Neural crest cell (in vitro differentiated cells): ENCODE measurements at regions not wholly inside any gene's neighbourhood (a gene's known extent, or its start where the extent isn't known, plus 50 kb on each side); places are given as distances from the start of the nearest gene placed in this dataset.

ENCODE experiments used
- DNase-seq: peaks from one replicate; pipeline ENCODE4 v3.0.0; 2021; ENCODE audit warnings: low read depth, mixed read lengths, low spot score
- H3K27ac Mint-ChIP-seq: one replicate; pipeline ENCODE4 v1.8.0; 2021; ENCODE audit warnings: mild to moderate bottlenecking, mixed read lengths; ENCODE audit not compliant: unreplicated experiment
- H3K27me3 Mint-ChIP-seq: 2 replicates; pipeline ENCODE4 v1.8.0; 2021; ENCODE audit warnings: low read depth, mild to moderate bottlenecking, mixed read lengths
- H3K36me3 Mint-ChIP-seq: 2 replicates; pipeline ENCODE4 v1.8.0; 2021; ENCODE audit warnings: low read depth, mild to moderate bottlenecking, mixed read lengths
- H3K4me1 Mint-ChIP-seq: 2 replicates; pipeline ENCODE4 v1.8.0; 2021; ENCODE audit warnings: mixed read lengths
- H3K4me3 Mint-ChIP-seq: one replicate; pipeline ENCODE4 v1.8.0; 2021; ENCODE audit warnings: mild to moderate bottlenecking, mixed read lengths
- H3K9me3 Mint-ChIP-seq: 2 replicates; pipeline ENCODE4 v1.8.0; 2021; ENCODE audit warnings: mixed read lengths
- CTCF ChIP-seq: fragments of 200-600 bp; sonication (generic); conservative IDR thresholded peaks from 2 replicates; pipeline ENCODE4 v1.5.0; 2021; ENCODE audit warnings: antibody characterized with exemption, mild to moderate bottlenecking

- Mint-ChIP-seq H3K9me3 (peaks cover 27% of the 10 kb centered on the region), H3K4me3 (no peak overlapping the region), H3K36me3 (peaks cover 17% of the 10 kb centered on the region), H3K27me3 (no peaks in the 10 kb centered on the region), H3K4me1 (no peaks in the 10 kb centered on the region), H3K27ac (no peak overlapping the region)
- no peak for DNase-seq
- no peak for TF ChIP-seq CTCF
Measured at GRCh38 chr4:84264652-84265051, 234.4 kb downstream of the NKX6-1 start.

GRCh38 chr4:84263415-84263814 lies 235.7 kb downstream of the NKX6-1 start:
- Mint-ChIP-seq H3K27ac (no peak overlapping the region), H3K4me3 (no peak overlapping the region), H3K36me3 (peaks cover 23% of the 10 kb centered on the region), H3K9me3 (peaks cover 32% of the 10 kb centered on the region), H3K4me1 (no peaks in the 10 kb centered on the region), H3K27me3 (no peaks in the 10 kb centered on the region)
- TF ChIP-seq CTCF = no peak
- DNase-seq = no peak

GRCh38 chr4:84260495-84260894 lies 238.6 kb downstream of the NKX6-1 start:
- Mint-ChIP-seq H3K36me3 (peaks cover 23% of the 10 kb centered on the region), H3K9me3 (peaks cover 30% of the 10 kb centered on the region), H3K4me1 (no peaks in the 10 kb centered on the region), H3K4me3 (no peak overlapping the region), H3K27me3 (no peaks in the 10 kb centered on the region), H3K27ac (no peak overlapping the region)
- TF ChIP-seq CTCF = no peak
- DNase-seq = no peak

- DNase-seq = no peak
- H3K27ac Mint-ChIP-seq = no peak overlapping the region
- no peaks in the 10 kb centered on the region for H3K4me1 Mint-ChIP-seq
- peaks cover 24% of the 10 kb centered on the region for H3K9me3 Mint-ChIP-seq
- peaks cover 18% of the 10 kb centered on the region for H3K36me3 Mint-ChIP-seq
- no peaks in the 10 kb centered on the region for H3K27me3 Mint-ChIP-seq
- no peak overlapping the region for H3K4me3 Mint-ChIP-seq
- TF ChIP-seq CTCF = peak; percentile 70
Measured at GRCh38 chr4:84258905-84259830, 239.9 kb downstream of the NKX6-1 start.

- Mint-ChIP-seq H3K36me3 (peaks cover 11% of the 10 kb centered on the region), H3K4me1 (no peaks in the 10 kb centered on the region), H3K27me3 (no peaks in the 10 kb centered on the region), H3K27ac (no peak overlapping the region), H3K9me3 (peaks cover 7% of the 10 kb centered on the region), H3K4me3 (no peak overlapping the region)
- no peak for DNase-seq
- TF ChIP-seq CTCF = no peak
Measured at GRCh38 chr4:84254537-84254936, 244.6 kb downstream of the NKX6-1 start.
